ENCODE measurements at regions not wholly inside any gene's neighbourhood (a gene's known extent, or its start where the extent isn't known, plus 50 kb on each side); places are given as distances from the start of the nearest gene placed in this dataset.

GRCh38 chr9:129416821-129417539 lies 203.9 kb downstream of the C9orf50 start:
- Histone ChIP-seq H3K36me3 (ENCODE audit: control insufficient read depth in 4 of 4, insufficient read depth in 4 of 4, low read length in 4 of 4) (no peaks in the 10 kb centered on the region), H3K9me3 (ENCODE audit: control insufficient read depth in 4 of 4, insufficient read depth in 3 of 4, low read length in 3 of 4) (peaks cover 0 to 2% (median 0%) of the 10 kb centered on the region in 4 donors)
- WGBS, 2 donors: 67 to 70% methylated on average over 9 to 12 of the region's 12 CpGs

GRCh38 chr9:129415942-129416651 lies 204.8 kb downstream of the C9orf50 start:
- Histone ChIP-seq H3K27me3 (ENCODE audit: control insufficient read depth in 3 of 3, insufficient read depth in 3 of 3, low read length in 2 of 3) (no peaks in the 10 kb centered on the region), H3K36me3 (ENCODE audit: control insufficient read depth in 4 of 4, insufficient read depth in 4 of 4, low read length in 4 of 4) (no peaks in the 10 kb centered on the region), H3K4me3 (no peak overlapping the region), H3K4me1 (ENCODE audit: control insufficient read depth in 5 of 5, insufficient read depth in 5 of 5, low read length in 5 of 5) (peaks cover 0 to 30% (median 14%) of the 10 kb centered on the region in 5 donors), H3K9ac (ENCODE audit: insufficient read depth in 1 of 2, low read length in 2 of 2) (no peak overlapping the region), H3K9me3 (ENCODE audit: control insufficient read depth in 4 of 4, insufficient read depth in 3 of 4, low read length in 3 of 4) (peaks cover 0 to 2% (median 0%) of the 10 kb centered on the region in 4 donors), H3K27ac (ENCODE audit: low read depth in 1 of 2, low read length in 1 of 2) (peak overlapping the region; percentile 28 to 32)
- DNase-seq (peak in 1 of 3 donors; percentile 46), ATAC-seq (ENCODE audit: insufficient read depth, low FRiP score) (no peak)
- no peak for TF ChIP-seq CTCF (IDR thresholded peaks at IDR 0.05; ENCODE audit: control extremely low read depth, extremely low read depth)
- WGBS, 2 donors: 71 to 75% methylated on average over 26 of the region's 26 CpGs

More at GRCh38 chr9:129416821-129417539, 203.9 kb downstream of the C9orf50 start:
- no peak for ATAC-seq (ENCODE audit: insufficient read depth, low FRiP score)
- H3K27ac ChIP-seq (ENCODE audit: low read depth in 1 of 2, low read length in 1 of 2): peak overlapping the region; percentile 27 to 28
- no peaks in the 10 kb centered on the region for H3K27me3 ChIP-seq (ENCODE audit: control insufficient read depth in 3 of 3, insufficient read depth in 3 of 3, low read length in 2 of 3)
- DNase-seq: no peak
- peaks cover 0 to 30% (median 14%) of the 10 kb centered on the region in 5 donors for H3K4me1 ChIP-seq (ENCODE audit: control insufficient read depth in 5 of 5, insufficient read depth in 5 of 5, low read length in 5 of 5)
- no peak overlapping the region for H3K4me3 ChIP-seq
- no peak for TF ChIP-seq CTCF (IDR thresholded peaks at IDR 0.05; ENCODE audit: control extremely low read depth, extremely low read depth)
- H3K9ac ChIP-seq (ENCODE audit: insufficient read depth in 1 of 2, low read length in 2 of 2): no peak overlapping the region

- no peak overlapping the region for H3K9ac ChIP-seq (ENCODE audit: insufficient read depth in 1 of 2, low read length in 2 of 2)
- H3K4me1 ChIP-seq (ENCODE audit: control insufficient read depth in 5 of 5, insufficient read depth in 5 of 5, low read length in 5 of 5): peaks cover 0 to 30% (median 14%) of the 10 kb centered on the region in 5 donors
- ATAC-seq (ENCODE audit: insufficient read depth, low FRiP score) (no peak), DNase-seq (peak; percentile 59 to 78 (median 74))
- H3K27me3 ChIP-seq (ENCODE audit: control insufficient read depth in 3 of 3, insufficient read depth in 3 of 3, low read length in 2 of 3): no peaks in the 10 kb centered on the region
- H3K9me3 ChIP-seq (ENCODE audit: control insufficient read depth in 4 of 4, insufficient read depth in 3 of 4, low read length in 3 of 4): peaks cover 0 to 2% (median 0%) of the 10 kb centered on the region in 4 donors
- peak overlapping the region; percentile 84 to 99 for H3K27ac ChIP-seq (ENCODE audit: low read depth in 1 of 2, low read length in 1 of 2)
- H3K36me3 ChIP-seq (ENCODE audit: control insufficient read depth in 4 of 4, insufficient read depth in 4 of 4, low read length in 4 of 4): no peaks in the 10 kb centered on the region
- no peak for TF ChIP-seq CTCF (IDR thresholded peaks at IDR 0.05; ENCODE audit: control extremely low read depth, extremely low read depth)
- 76 to 89% methylated on average over 21 of the region's 21 CpGs for WGBS, 2 donors
- no peak overlapping the region for H3K4me3 ChIP-seq
Measured at GRCh38 chr9:129414993-129415941, 205.6 kb downstream of the C9orf50 start.

Data from lung (tissue), 11 donors.